ENCODE measurements at regions not wholly inside any gene's neighbourhood (a gene's known extent, or its start where the extent isn't known, plus 50 kb on each side); places are given as distances from the start of the nearest gene placed in this dataset.

DNA sequence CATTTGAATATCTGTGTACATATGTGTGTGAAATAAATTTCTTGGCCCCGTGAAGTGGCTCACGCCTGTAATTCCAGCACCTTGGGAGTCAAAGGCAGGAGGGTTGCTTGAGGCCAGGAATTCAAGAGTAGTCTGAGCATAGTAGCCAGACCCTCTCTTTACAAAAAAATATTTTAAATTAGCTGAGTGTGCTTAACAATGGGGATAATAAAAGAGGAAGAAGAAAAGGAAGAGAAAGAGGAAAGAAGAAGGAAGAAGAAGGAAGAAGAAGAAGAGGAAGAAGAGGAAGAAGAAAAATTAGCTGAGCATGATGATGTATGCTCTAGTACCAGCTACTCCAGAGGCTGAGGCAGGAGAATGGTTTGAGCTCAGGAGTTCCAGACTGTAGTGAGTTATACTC is 52.1 kb upstream of the XPO1 start:
- Histone ChIP-seq H3K9me3 (ENCODE audit: control insufficient read depth, insufficient read depth, low read depth, low read length) (peaks cover 3% of the 10 kb centered on the region; the same call in 1 of the 2 replicates), H3K4me3 (ENCODE audit: low read depth, low read length) (no peak overlapping the region), H3K4me1 (ENCODE audit: control insufficient read depth, insufficient read depth, low read length) (peaks cover 4% of the 10 kb centered on the region), H3K36me3 (ENCODE audit: control insufficient read depth, insufficient read depth, low read length) (no peaks in the 10 kb centered on the region), H3K27me3 (ENCODE audit: control insufficient read depth, insufficient read depth, low read length) (no peaks in the 10 kb centered on the region), H3K9ac (ENCODE audit: low read length) (no peak overlapping the region), H3K27ac (ENCODE audit: low read depth, low read length) (no peak overlapping the region)

DNA sequence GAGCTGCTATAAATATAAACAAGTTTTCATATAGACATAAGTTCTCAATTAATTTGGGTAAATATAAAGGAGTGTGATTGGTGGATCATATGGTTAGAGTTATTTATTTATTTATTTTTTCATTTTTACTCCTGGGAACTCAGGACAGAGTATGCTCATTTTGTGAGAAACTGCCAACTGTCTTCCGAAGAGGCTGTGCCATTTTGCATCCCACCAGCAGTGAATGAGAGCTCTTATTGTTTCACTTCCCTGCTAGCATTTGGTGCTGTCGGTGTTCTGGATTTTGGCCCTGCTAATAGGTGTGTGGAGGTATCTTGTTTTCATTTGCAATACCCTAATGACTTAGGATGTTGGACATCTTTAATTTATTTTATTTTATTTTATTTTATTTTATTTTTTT is 50.4 kb upstream of the XPO1 start:
- no peaks in the 10 kb centered on the region for H3K36me3 ChIP-seq (ENCODE audit: control insufficient read depth, insufficient read depth, low read length)
- H3K4me3 ChIP-seq (ENCODE audit: low read depth, low read length): no peak overlapping the region
- no peak overlapping the region for H3K27ac ChIP-seq (ENCODE audit: low read depth, low read length)
- peaks cover under 1% of the 10 kb centered on the region; the same call in 1 of the 2 replicates for H3K9me3 ChIP-seq (ENCODE audit: control insufficient read depth, insufficient read depth, low read depth, low read length)
- no peaks in the 10 kb centered on the region for H3K27me3 ChIP-seq (ENCODE audit: control insufficient read depth, insufficient read depth, low read length)
- H3K4me1 ChIP-seq (ENCODE audit: control insufficient read depth, insufficient read depth, low read length): peaks cover 4% of the 10 kb centered on the region
- no peak overlapping the region for H3K9ac ChIP-seq (ENCODE audit: low read length)
